Esophagus muscularis mucosa (tissue), 4 donors: ENCODE measurements at regions not wholly inside any gene's neighbourhood (a gene's known extent, or its start where the extent isn't known, plus 50 kb on each side); places are given as distances from the start of the nearest gene placed in this dataset.
"Not testable (repeated sequence)": the region's sequence is repeated elsewhere in the genome, so short reads cannot be mapped to it uniquely, and the experiment has no call there.

ENCODE experiments used
- CTCF ChIP-seq, 3 experiments: fragments of 200-600 bp in 2 of 3; fragments of 450-650 bp in 1 of 3; sonication (generic) in 2 of 3; IDR thresholded peaks; one replicate each; pipeline ENCODE4 v1.5.1; 2017 to 2019; ENCODE audit warnings: antibody characterized with exemption in 3 of 3, mild to moderate bottlenecking in 2 of 3, moderate library complexity in 1 of 3
- EP300 ChIP-seq: sonication (generic); formaldehyde crosslinking; IDR thresholded peaks from one replicate; pipeline ENCODE4 v1.6.1; 2017; ENCODE audit warnings: antibody characterized with exemption
- POLR2A ChIP-seq: fragments of 450-650 bp; IDR thresholded peaks from one replicate; pipeline ENCODE4 v1.6.1; 2017; ENCODE audit warnings: antibody characterized with exemption, moderate library complexity, mild to moderate bottlenecking, low read depth
- POLR2AphosphoS5 ChIP-seq, 2 donors: sonication (generic); formaldehyde crosslinking; IDR thresholded peaks; one replicate each; pipeline ENCODE4 v1.6.1; 2017; ENCODE audit warnings: antibody characterized with exemption in 2 of 2

GRCh38 chr2:89822342-89822741, 1130.9 kb downstream of the RPIA start:
- not testable (repeated sequence) for TF ChIP-seq POLR2A; CTCF (IDR thresholded peaks at IDR 0.05); POLR2AphosphoS5 (IDR thresholded peaks at IDR 0.05); EP300
